Activated T-helper 9 cell treated with anti-CD3 and anti-CD28 coated beads, Interleukin-2, amount 50 U/mL, for 16 hours (primary cell): ENCODE measurements at regions not wholly inside any gene's neighbourhood (a gene's known extent, or its start where the extent isn't known, plus 50 kb on each side); places are given as distances from the start of the nearest gene placed in this dataset.
"Not testable (repeated sequence)": the region's sequence is repeated elsewhere in the genome, so short reads cannot be mapped to it uniquely, and the experiment has no call there.

Experiments used
- DNase-seq: peaks from one replicate; pipeline ENCODE4 v3.0.0-alpha.2; 2020; ENCODE audit warnings: low read depth

- DNase-seq: no peak
Observed at GRCh38 chr12:27133022-27133590, 50.7 kb upstream of the C12orf71 start.

- DNase-seq: no peak
Observed at GRCh38 chr12:27140478-27140969, 58.1 kb upstream of the C12orf71 start.

- peak; percentile 2 for DNase-seq
Observed at GRCh38 chr12:27142101-27142721, 59.8 kb upstream of the C12orf71 start.

GRCh38 chr12:27143256-27144069 is 61.1 kb upstream of the C12orf71 start:
- DNase-seq: no peak

GRCh38 chr12:27145725-27146124 is 63.3 kb upstream of the C12orf71 start:
- DNase-seq: not testable (repeated sequence)

- no peak for DNase-seq
Observed at GRCh38 chr12:27148373-27148772, 66.0 kb upstream of the C12orf71 start.

GRCh38 chr12:27148791-27149190 is 66.4 kb upstream of the C12orf71 start:
- DNase-seq: no peak

GRCh38 chr12:27151479-27151878 is 69.1 kb upstream of the C12orf71 start:
- DNase-seq: no peak

GRCh38 chr12:27158297-27158696 is 75.9 kb upstream of the C12orf71 start:
- no peak for DNase-seq

- DNase-seq: no peak
Observed at GRCh38 chr12:27161458-27162228, 79.3 kb upstream of the C12orf71 start.

- no peak for DNase-seq
Observed at GRCh38 chr12:27162229-27162537, 79.8 kb upstream of the C12orf71 start.

- DNase-seq: no peak
Observed at GRCh38 chr12:27163048-27163715, 80.8 kb upstream of the C12orf71 start.

- no peak for DNase-seq
Observed at GRCh38 chr12:27163894-27164293, 80.2 kb upstream of the STK38L start.

GRCh38 chr12:27164330-27165040 is 79.6 kb upstream of the STK38L start:
- no peak for DNase-seq

- DNase-seq: not testable (repeated sequence)
Observed at GRCh38 chr12:27165958-27166357, 78.1 kb upstream of the STK38L start.

- DNase-seq: not testable (repeated sequence)
Observed at GRCh38 chr12:27171494-27171893, 72.6 kb upstream of the STK38L start.

GRCh38 chr12:27176765-27177164 is 67.3 kb upstream of the STK38L start:
- no peak for DNase-seq

GRCh38 chr12:27177706-27178105 is 66.4 kb upstream of the STK38L start:
- no peak for DNase-seq

GRCh38 chr12:27178255-27178654 is 65.8 kb upstream of the STK38L start:
- no peak for DNase-seq

- no peak for DNase-seq
Observed at GRCh38 chr12:27178723-27179399, 65.2 kb upstream of the STK38L start.
